GM19452 (cell line): ENCODE measurements at regions not wholly inside any gene's neighbourhood (a gene's known extent, or its start where the extent isn't known, plus 50 kb on each side); places are given as distances from the start of the nearest gene placed in this dataset.
"Not testable (repeated sequence)": the region's sequence is repeated elsewhere in the genome, so short reads cannot be mapped to it uniquely, and the experiment has no call there.

ENCODE experiments used
- ATAC-seq: cut with Tn5 transposase; IDR thresholded peaks from one replicate; pipeline ENCODE4 v1.9.1; 2021; ENCODE audit not compliant: unreplicated experiment

GRCh38 chr9:103611950-103612349, 482.2 kb upstream of the SMC2 start:
- ATAC-seq = not testable (repeated sequence)

DNA sequence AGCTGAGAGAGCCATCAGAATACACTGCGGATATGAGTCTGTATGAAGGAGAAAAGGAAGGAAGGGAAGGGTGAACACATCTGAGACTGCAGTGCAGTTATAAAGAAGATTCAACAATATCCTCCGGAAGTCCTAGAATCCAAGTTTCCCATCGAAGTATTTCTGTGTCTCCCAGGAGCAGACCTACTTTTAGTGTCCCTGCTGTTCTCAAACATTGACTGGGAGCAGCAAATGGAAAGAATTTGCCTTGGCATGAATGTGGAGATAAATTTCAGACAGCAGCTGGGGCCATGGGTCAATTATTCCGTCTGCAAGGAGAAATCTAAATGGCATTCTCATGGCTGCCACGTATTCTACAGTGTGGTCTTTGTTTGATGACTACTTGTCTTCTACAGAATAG, 478.1 kb upstream of the SMC2 start:
- no peak for ATAC-seq

DNA sequence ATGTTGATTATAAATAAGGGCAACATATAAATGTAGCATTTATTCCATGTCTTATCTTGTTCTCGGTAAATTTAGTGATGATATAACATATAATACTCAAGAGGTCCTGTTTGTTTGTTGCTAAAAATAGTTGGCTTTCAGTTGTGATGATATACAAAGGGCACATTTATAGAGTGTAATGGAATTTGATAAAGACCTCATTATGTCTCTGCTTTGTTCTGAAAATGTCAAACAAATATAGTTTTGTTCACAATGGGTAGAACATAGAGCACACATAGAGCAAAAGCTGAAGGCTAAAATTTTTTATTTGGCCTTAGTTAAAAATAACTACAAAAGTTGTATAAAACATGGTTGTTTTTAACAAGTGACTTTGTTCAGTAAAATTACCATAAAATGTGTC, 477.1 kb upstream of the SMC2 start:
- ATAC-seq = no peak

- ATAC-seq = no peak
These were observed 468.8 kb upstream of the SMC2 start for GRCh38 chr9:103625161-103625804.

- ATAC-seq = no peak
These were observed 466.4 kb upstream of the SMC2 start for GRCh38 chr9:103627731-103628130.

DNA sequence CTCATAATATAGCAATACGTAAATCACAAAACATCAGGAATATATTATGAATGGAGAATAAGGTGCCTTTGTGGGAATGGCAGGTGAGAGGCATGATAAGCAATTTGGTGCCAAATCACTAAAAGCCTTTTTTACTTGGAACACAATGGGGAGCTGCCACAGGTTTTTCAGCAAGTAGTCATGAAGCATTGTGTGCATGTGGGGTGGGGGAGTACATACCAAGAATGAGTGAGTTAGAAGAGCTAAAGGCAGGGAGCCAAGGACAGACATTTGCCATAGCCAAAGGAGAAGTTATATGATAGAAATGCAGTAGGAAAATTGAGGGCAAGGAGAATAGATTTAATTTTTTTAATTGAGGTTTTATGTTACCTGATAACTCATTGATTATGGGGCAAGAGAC, 445.0 kb upstream of the SMC2 start:
- ATAC-seq = no peak

GRCh38 chr9:103658156-103658555, 436.0 kb upstream of the SMC2 start:
- ATAC-seq = no peak

DNA sequence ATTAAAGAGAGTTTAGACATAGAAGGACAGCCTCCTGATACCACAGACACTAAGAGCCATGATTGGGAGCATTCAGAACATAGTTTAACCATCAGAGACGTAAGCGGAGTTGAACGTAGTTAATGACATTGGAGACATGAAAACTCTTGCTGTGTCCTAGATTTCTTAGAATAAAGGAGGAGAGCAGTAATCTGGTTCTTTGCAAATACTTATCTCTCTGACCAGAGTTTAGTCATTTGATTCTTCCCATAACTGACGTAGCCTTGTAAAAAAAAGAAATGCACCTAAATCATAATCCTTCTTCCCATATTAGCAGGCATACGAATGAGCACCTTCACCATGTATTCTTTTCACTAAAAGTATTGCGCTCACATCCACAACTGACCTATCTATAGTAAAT, 433.3 kb upstream of the SMC2 start:
- ATAC-seq = no peak

DNA sequence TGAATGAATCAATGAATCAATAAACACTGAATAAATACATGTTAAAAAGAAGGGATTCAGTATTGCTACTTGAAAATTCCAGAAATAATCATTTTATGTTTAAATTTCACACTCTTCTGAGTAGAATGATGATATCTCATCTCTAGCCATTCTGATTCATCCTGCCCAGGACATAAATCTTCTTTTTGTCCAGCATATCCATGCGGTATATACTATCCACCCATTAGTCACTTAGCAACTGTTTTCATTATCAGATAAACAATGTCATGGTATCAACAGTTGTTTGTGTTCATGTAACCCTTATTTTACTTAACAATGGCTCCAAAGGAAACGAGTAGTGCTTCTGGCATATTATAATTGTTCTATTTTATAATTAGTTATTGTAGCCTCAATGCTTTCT, 432.4 kb upstream of the SMC2 start:
- ATAC-seq = no peak

- no peak for ATAC-seq
These were observed 424.8 kb upstream of the SMC2 start for GRCh38 chr9:103669296-103669695.

DNA sequence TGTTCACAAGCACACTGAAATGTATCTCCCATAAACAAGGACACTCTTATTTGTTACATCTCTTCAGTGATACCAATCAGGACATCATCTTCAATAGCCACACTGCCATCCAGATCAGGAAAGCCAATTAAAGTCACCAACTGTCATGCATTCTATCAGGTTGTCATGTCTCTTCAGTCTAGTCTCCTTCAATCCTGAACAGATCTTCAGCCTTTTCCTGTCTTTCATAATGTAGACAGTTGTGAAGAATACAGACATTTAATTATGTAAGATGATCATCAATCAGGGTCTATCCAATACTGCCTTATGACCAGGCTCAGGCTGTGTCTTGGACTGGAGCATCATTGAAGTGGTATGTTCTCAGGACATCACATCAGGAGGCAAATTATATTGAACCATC, 419.8 kb upstream of the SMC2 start:
- ATAC-seq = no peak

GRCh38 chr9:103680581-103680980, 413.5 kb upstream of the SMC2 start:
- ATAC-seq = no peak

DNA sequence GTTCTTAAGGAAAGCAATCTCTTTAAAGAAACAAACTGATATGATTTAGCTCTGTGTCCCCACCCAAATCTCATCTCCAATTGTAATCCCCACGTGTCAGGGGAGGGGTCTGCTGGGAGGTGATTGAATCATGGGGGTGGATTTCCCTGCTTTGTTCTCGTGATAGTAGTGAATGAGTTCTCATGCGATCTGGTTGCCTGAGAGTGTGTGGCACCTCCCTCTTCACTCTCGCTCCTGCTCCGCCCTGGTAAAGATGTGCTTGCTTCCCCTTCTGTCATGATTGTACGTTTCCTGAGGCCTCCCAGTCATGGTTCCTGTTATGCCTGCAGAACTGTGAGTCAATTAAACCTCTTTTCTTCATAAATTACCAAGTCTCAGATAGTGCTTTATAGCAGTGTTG, 412.7 kb upstream of the SMC2 start:
- no peak for ATAC-seq

GRCh38 chr9:103700195-103700962, 393.7 kb upstream of the SMC2 start:
- ATAC-seq = no peak

GRCh38 chr9:103702572-103702971, 391.5 kb upstream of the SMC2 start:
- no peak for ATAC-seq

DNA sequence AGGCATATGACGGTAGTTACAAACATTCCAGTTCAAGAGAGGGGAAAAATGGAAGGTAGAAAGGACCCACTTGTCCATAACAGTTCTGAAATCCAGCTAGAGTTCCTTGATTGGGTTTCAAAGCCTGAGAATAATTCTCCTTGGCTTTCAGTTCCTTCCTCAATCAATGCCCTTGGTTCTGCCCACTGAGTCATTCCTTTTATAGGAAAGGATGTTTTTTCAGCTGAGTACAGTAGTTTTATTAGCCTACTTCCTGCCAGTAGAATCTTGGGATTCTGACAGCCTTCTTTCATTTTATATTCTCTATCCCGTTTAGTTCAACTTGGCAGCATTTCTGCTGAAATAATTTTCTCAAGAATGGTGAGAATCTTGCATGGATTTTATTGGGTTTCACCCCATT, 386.9 kb upstream of the SMC2 start:
- ATAC-seq = no peak

DNA sequence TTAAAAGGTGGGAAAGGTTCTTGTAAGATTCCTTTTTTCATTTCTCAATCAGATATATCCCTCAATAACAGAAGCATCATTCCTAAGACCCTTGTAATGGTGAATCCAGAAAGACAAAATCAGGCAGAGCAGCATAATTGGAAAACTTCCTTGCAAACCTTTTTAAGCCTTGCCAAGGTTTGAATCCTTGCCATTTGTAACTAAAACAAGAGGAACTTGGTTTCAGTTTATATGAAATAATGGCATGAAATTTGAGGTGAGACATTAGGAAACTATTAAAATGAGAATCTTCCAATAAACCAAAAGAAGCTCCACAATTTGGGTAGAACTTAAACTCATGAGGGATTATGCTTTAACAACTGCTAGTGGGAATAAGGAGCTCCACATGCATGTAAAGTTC, 384.7 kb upstream of the SMC2 start:
- no peak for ATAC-seq

DNA sequence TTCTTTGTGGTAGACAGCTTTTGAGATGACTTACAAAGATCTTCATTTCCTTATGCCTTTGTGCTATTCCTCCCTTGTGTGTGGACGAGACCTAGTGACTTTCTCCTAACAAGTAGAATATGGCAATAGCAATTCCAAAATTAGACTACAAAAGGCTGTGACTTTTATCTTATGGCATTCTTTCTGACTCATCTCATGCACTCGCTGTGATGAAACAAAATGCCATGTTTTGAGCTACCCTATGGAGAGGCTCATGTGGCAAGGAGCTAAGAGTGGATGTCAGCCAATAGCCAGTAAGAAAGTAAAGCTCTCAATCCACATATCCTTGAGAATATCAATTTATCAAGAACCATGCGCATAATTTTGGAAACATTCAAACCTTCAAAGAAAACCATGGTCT, 380.5 kb upstream of the SMC2 start:
- no peak for ATAC-seq

GRCh38 chr9:103714992-103715391, 379.1 kb upstream of the SMC2 start:
- no peak for ATAC-seq

- no peak for ATAC-seq
These were observed 373.1 kb upstream of the SMC2 start for GRCh38 chr9:103721056-103721455.

GRCh38 chr9:103730866-103731265, 363.2 kb upstream of the SMC2 start:
- ATAC-seq = no peak

DNA sequence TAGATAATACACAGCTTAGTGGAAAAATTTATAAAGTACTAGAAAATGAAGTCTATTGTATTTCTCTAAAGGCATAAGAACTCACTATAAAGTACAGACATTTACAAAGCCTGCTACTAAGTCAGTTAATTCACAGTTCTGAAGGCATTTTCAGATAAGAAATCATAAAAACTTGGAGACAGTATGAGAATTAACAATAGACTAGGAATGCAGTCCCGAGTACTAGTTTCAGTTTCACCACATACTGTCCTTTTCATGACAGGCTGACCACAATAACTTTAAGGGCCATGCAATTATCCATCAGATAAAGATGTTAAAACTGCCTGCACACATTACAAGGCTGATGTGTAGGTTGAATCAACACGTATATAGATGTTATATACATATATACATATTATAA, 362.6 kb upstream of the SMC2 start:
- no peak for ATAC-seq

- ATAC-seq = no peak
These were observed 359.6 kb upstream of the SMC2 start for GRCh38 chr9:103734471-103734870.
